GM12801 (cell line): ENCODE measurements at regions not wholly inside any gene's neighbourhood (a gene's known extent, or its start where the extent isn't known, plus 50 kb on each side); places are given as distances from the start of the nearest gene placed in this dataset.

ENCODE experiments used
- TF ChIP-seq, protein P1 (sequence below): IDR thresholded peaks from one replicate; pipeline ENCODE4 v1.5.1; 2011; ENCODE audit warnings: control low read depth; ENCODE audit not compliant: insufficient read length; ENCODE audit errors: extremely low read depth

- TF ChIP-seq, protein P1, sequence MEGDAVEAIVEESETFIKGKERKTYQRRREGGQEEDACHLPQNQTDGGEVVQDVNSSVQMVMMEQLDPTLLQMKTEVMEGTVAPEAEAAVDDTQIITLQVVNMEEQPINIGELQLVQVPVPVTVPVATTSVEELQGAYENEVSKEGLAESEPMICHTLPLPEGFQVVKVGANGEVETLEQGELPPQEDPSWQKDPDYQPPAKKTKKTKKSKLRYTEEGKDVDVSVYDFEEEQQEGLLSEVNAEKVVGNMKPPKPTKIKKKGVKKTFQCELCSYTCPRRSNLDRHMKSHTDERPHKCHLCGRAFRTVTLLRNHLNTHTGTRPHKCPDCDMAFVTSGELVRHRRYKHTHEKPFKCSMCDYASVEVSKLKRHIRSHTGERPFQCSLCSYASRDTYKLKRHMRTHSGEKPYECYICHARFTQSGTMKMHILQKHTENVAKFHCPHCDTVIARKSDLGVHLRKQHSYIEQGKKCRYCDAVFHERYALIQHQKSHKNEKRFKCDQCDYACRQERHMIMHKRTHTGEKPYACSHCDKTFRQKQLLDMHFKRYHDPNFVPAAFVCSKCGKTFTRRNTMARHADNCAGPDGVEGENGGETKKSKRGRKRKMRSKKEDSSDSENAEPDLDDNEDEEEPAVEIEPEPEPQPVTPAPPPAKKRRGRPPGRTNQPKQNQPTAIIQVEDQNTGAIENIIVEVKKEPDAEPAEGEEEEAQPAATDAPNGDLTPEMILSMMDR, result no peak
These were observed 71.2 kb downstream of the OTOL1 start for GRCh38 chr3:161567577-161568361.

DNA sequence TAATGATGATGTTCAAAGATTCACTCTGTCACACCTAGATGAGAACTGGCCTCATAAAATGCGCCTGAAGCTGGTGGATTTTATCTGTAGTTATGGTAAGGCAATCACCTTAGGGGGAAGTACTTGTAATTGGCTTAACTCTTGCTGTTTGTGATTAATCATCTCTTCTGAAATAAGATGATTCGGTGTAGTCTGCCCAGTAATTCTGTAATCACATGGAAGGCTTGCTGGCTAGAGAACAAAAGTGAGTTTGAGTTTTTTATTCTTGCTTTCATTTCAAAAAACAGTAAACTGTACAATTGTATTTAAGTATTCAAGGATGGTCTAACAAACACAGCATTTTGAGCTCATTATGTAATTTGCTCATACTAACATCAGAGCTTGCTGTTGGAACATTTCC lies 72.1 kb downstream of the OTOL1 start:
- TF ChIP-seq, protein P1, result no peak

DNA sequence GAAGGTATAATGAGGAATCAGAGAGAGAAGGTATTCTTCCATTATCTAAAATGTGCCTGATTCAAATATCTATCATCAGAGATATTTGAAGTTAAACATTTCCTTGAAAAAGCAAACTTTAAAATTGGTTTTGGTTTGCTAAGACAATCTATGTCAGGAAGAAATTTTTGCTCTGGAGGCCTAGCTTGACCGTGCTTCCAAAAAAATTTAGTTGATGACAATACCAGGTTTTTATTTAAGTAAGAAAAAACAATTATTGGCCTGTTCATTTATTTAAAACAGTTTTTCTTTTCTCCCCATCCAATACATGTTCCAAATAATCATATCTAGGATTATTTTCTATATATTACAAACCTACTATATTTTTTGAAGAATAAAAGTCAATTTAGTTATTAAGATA lies 75.3 kb downstream of the OTOL1 start:
- TF ChIP-seq, protein P1, result no peak

DNA sequence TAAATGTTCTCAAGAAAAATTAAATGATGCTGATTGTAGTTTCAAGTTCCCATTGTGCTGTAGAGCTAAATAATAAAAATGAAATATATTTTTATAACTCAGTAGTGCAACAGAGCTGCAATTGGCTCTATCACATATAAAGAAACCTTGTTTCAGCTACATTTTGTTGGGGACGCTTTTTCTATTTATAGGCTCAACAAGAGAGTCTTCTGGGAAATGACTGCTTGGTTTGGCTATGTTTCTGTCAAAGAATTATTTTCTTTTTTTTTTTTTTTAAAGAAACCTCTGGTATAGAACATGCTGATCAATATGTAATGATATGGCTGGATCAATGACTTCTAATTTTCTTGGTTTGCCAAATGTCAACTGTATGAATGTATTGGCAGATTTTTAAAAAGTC lies 76.5 kb downstream of the OTOL1 start:
- TF ChIP-seq, protein P1, result no peak

DNA sequence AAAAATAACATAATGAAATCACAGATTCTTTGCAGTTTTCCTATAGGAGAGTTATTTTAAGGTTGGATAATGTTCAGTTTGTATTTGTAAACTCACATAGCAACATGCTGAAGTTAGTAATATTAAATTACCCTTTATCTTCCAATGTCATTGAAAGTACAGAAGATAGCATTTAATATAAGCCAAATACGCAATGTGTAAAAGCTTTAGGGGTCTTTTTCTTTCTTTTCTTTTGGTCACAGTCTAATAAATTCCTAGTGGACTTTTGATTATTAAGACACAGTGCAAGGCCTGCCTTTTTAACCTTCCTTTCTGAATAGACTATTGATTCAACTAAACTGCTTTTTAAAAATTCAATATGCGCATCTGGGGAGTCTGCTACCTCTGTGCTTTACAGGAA lies 79.3 kb downstream of the OTOL1 start:
- TF ChIP-seq, protein P1, result no peak

DNA sequence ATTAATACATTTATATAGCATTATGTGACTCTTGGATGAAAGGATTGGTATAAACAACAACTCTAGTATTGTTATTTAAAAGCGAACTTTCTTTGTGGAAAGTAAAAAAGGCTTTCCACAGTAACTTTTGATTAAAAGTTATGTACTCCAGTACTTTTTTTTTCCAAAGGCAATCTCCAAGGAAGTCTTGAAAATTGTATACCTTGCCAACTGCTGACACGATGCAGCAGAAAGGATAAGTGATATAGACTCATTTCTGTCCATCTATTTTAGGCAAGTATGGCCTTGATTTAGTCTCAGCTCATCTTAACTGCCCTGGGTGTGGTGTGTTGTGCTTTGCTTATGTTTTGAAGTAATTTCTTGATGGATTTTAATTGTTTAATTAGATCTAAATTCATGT lies 79.7 kb downstream of the OTOL1 start:
- TF ChIP-seq, protein P1, result no peak

DNA sequence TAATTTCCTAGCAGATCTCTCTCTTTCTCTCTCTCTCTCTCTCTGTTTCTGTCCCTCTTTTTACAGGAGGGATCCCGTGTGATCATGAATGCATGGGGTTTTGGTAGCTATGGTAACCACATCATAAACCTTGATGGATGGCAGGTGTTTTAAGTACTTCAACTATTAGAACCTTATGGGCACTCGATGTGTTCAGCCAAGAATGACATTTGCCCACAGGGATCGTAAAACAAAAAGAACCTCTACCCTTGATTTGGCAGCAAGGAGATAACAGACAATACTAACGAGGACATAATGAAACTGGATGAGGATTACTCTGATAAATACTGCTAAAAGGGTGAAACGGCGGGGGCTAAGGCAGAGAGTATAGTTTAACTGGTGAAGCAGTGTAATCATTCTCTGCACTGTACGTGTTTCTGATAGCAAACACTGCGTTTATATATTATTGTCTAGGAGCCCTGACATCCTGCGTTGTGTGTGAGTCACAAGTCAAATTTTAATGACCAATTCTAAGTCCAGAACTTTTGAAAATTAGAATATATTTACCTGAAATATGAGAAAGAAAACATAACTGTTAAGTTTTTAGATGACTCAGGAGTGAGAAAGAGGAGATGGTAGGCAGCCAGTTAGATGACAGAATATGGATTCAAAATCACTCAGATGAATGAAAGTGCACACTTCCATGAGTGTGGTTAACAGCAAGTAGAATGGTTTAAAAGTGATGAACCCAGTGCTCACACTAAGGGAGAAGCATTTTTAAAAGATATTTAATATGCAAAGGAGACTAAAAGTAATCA lies 80.3 kb downstream of the OTOL1 start:
- TF ChIP-seq, protein P1, result no peak
